ENCODE measurements at regions not wholly inside any gene's neighbourhood (a gene's known extent, or its start where the extent isn't known, plus 50 kb on each side); places are given as distances from the start of the nearest gene placed in this dataset.

DNA sequence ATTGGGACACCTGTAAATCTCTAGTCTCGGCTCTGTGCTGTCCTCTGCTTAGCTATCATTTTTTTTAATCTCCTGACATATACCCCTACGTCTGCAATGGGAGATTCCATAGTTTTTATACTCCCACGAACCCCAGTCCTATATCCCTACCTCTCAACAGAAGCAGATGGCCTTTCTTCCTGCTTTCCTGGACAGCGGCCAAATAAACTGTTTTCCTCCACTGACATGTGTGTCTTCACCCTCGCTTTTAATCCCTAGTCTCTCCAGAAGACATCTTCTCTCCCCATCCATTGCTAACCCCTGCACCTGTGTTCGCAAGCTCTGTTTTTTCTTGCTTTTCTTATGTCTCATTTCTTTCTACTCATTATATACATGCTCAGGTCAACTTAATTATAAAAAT, 395.4 kb downstream of the EPHA4 start:
- DNase-seq (ENCODE audit: low spot score in 2 of 2) = no peak
- Histone ChIP-seq H3K4me3 (no peak overlapping the region), H3K27ac (no peak overlapping the region), H3K36me3 (no peaks in the 10 kb centered on the region), H3K9me3 (no peaks in the 10 kb centered on the region), H3K27me3 (no peaks in the 10 kb centered on the region), H3K4me1 (no peaks in the 10 kb centered on the region)
- intact Hi-C loops (cut with DNase I) = no loop called here
- TF ChIP-seq, protein P1, sequence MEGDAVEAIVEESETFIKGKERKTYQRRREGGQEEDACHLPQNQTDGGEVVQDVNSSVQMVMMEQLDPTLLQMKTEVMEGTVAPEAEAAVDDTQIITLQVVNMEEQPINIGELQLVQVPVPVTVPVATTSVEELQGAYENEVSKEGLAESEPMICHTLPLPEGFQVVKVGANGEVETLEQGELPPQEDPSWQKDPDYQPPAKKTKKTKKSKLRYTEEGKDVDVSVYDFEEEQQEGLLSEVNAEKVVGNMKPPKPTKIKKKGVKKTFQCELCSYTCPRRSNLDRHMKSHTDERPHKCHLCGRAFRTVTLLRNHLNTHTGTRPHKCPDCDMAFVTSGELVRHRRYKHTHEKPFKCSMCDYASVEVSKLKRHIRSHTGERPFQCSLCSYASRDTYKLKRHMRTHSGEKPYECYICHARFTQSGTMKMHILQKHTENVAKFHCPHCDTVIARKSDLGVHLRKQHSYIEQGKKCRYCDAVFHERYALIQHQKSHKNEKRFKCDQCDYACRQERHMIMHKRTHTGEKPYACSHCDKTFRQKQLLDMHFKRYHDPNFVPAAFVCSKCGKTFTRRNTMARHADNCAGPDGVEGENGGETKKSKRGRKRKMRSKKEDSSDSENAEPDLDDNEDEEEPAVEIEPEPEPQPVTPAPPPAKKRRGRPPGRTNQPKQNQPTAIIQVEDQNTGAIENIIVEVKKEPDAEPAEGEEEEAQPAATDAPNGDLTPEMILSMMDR (IDR thresholded peaks at IDR 0.05) = no peak

DNA sequence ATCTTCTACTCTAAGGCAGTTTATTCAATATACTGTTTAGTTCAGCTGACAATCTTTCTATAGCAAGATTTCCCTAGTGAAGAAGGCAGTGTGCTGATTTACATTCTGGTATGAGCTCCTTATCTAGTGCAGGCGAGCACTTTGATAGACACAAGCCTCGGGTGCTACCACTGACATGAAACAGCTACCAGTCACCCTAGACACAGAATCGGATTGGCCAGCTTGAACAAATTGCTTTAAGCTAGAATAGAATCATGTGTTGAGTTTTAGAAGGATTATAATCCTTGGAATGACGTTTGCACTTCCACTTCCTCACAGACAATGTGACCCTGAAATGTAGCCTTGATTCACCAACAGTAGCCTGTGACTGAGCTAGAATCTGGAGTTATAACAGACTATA, 394.0 kb downstream of the EPHA4 start:
- no peak overlapping the region for H3K27ac ChIP-seq
- no peaks in the 10 kb centered on the region for H3K9me3 ChIP-seq
- H3K36me3 ChIP-seq = no peaks in the 10 kb centered on the region
- TF ChIP-seq, protein P1 (IDR thresholded peaks at IDR 0.05) = no peak
- H3K4me3 ChIP-seq = no peak overlapping the region
- no peaks in the 10 kb centered on the region for H3K4me1 ChIP-seq
- no peaks in the 10 kb centered on the region for H3K27me3 ChIP-seq
- no peak for DNase-seq (ENCODE audit: low spot score in 2 of 2)
- intact Hi-C loops (cut with DNase I) = no loop called here

DNA sequence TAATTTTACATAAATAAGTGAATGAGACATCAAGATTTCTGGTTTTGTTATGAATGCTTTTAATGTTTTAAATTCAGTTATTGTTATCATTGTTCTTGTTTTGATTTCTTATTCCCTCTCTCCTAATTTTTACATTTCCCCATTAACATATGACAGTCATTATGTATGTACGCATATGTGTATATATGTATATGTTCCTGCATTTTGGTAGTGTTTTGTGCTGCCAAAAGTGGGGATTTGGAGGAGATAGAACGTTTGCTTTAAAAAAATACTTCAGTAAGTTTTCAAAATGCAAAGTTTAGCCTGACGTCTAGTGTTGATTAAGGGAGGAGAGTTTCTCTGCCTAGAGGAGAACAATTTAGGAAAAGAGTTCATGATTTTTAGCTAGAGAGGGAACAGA, 385.2 kb downstream of the EPHA4 start:
- Histone ChIP-seq H3K4me1 (no peaks in the 10 kb centered on the region), H3K36me3 (no peaks in the 10 kb centered on the region), H3K27me3 (no peaks in the 10 kb centered on the region), H3K9me3 (no peaks in the 10 kb centered on the region), H3K27ac (no peak overlapping the region), H3K4me3 (no peak overlapping the region)
- intact Hi-C loops (cut with DNase I) = no loop called here
- TF ChIP-seq, protein P1 (IDR thresholded peaks at IDR 0.05) = no peak
- DNase-seq (ENCODE audit: low spot score in 2 of 2) = no peak

DNA sequence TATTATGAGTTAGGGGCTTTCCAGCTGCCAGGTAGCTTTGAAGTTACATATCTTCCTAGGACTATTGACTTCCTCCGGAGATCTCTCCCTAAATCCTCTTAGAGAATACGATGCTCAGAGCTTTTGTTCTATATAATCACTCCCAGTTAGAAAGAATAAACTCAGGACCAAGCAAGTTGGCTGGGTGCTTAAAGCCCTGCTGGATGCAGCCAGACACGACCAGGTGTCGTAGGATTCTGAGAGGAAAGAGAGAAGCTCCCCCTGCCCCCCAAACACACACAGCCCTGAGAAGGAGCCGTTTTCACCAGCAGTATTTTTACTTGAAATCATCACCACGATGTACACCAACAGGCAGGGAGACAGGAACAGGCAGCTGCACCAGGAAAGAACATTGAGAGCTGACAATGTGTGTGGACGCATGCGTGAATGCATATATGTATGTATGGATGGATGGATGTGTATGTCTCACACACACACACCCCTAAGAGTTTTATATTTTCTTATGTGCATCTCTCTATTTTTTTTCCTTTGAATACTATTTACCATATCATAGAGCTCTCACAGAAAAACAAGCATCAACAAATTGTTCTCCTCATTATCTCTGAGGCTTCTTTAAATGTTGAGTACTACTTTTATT, 382.6 kb downstream of the EPHA4 start:
- no peak for DNase-seq (ENCODE audit: low spot score in 2 of 2)
- no peak overlapping the region for H3K4me3 ChIP-seq
- H3K36me3 ChIP-seq = no peaks in the 10 kb centered on the region
- H3K27ac ChIP-seq = no peak overlapping the region
- intact Hi-C loops (cut with DNase I) = no loop called here
- H3K27me3 ChIP-seq = no peaks in the 10 kb centered on the region
- no peaks in the 10 kb centered on the region for H3K4me1 ChIP-seq
- H3K9me3 ChIP-seq = no peaks in the 10 kb centered on the region
- TF ChIP-seq, protein P1 (IDR thresholded peaks at IDR 0.05) = no peak

DNA sequence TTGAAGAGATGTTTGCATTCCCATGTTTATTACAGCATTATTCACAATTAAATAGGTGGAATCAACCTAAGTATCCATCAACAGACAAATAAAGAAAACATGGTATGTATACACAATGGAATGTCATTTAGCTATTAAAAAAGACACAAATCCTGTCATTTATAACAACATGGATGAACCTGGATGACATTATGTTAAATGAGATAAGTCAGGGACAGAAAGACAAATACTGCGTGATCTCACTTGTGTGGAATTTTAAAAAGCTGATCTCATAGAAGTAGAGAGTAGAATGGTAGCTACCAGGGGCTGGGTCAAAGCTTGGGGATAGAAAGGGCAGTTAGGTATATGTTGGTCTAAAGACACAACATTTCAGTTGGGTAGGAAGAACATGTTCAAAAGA, 376.3 kb downstream of the EPHA4 start:
- DNase-seq (ENCODE audit: low spot score in 2 of 2) = no peak
- TF ChIP-seq, protein P1 (IDR thresholded peaks at IDR 0.05) = no peak
- no peak overlapping the region for H3K4me3 ChIP-seq
- intact Hi-C loops (cut with DNase I) = no loop called here
- H3K27me3 ChIP-seq = no peaks in the 10 kb centered on the region
- H3K4me1 ChIP-seq = no peaks in the 10 kb centered on the region
- H3K27ac ChIP-seq = no peak overlapping the region
- H3K9me3 ChIP-seq = no peaks in the 10 kb centered on the region
- no peaks in the 10 kb centered on the region for H3K36me3 ChIP-seq

Measured in ascending aorta (tissue), 2 donors.